Right lobe of liver (tissue), 4 donors: ENCODE measurements at regions not wholly inside any gene's neighbourhood (a gene's known extent, or its start where the extent isn't known, plus 50 kb on each side); places are given as distances from the start of the nearest gene placed in this dataset.

Experiments used
- CTCF ChIP-seq, 4 donors: fragments of 200-600 bp in 3 of 4; fragments of 450-650 bp in 1 of 4; IDR thresholded peaks; one replicate each; pipeline versions ENCODE4 v1.5.1 to v1.8.0; 2016 to 2022; ENCODE audit warnings: antibody characterized with exemption in 4 of 4, mild to moderate bottlenecking in 2 of 4
- POLR2A ChIP-seq: fragments of 450-650 bp; IDR thresholded peaks from one replicate; pipeline ENCODE4 v1.6.1; 2017; ENCODE audit warnings: antibody characterized with exemption, mild to moderate bottlenecking
- donor health status: DM: no; HTN: no; CAD: no.
- donor health status: DM: no; HTN: no; CAD: no.
- donor health status: DM: no; HTN: yes; CAD: no.

- TF ChIP-seq POLR2A (no peak), CTCF (IDR thresholded peaks at IDR 0.05) (no peak)
These were observed 113.1 kb downstream of the RRAGC start for GRCh38 chr1:38746402-38746935.
